HEK293 (cell line): ENCODE measurements at regions not wholly inside any gene's neighbourhood (a gene's known extent, or its start where the extent isn't known, plus 50 kb on each side); places are given as distances from the start of the nearest gene placed in this dataset.

Experiments used
- CTCF ChIA-PET: fragments of 350-600 bp; formaldehyde crosslinking; extraction: SDS; loops from one replicate; lab custom pipeline; 2021; ENCODE audit warnings: antibody characterized with exemption; lab: Yijun Ruan, JAX
- POLR2A ChIA-PET: fragments of 300-600 bp; formaldehyde crosslinking; extraction: SDS; loops from one replicate; lab custom pipeline; 2020; ENCODE audit warnings: antibody characterized with exemption, inconsistent platforms; lab: Yijun Ruan, JAX
- H3K27ac ChIP-seq: fragments of 200-500 bp; sonication (Bioruptor generic); 2 replicates; pipeline ENCODE4 v1.5.1; 2014; ENCODE audit warnings: low read depth, low read length, control low read depth, inconsistent platforms; ENCODE audit errors: extremely low read depth
- H3K36me3 ChIP-seq, 2 experiments: fragments of 200-500 bp in 1 of 2; sonication (Bioruptor generic) in 1 of 2; 1 replicate in 1 of 2; 2 replicates in 1 of 2; pipeline ENCODE4 v1.5.1; 2014 to 2017; ENCODE audit warnings: inconsistent platforms in 2 of 2, low read length in 2 of 2; ENCODE audit not compliant: control insufficient read depth in 2 of 2, insufficient read depth in 1 of 2
- H3K4me1 ChIP-seq: fragments of 200-500 bp; sonication (Bioruptor generic); 2 replicates; pipeline ENCODE4 v1.5.1; 2014; ENCODE audit warnings: mild to moderate bottlenecking, low read length, inconsistent platforms; ENCODE audit not compliant: control insufficient read depth, insufficient read depth
- H3K4me3 ChIP-seq: 2 replicates; pipeline ENCODE4 v1.5.1; 2011; ENCODE audit warnings: low read depth, mild to moderate bottlenecking, control low read depth, low read length, moderate library complexity
- H3K9me3 ChIP-seq: fragments of 200-500 bp; sonication (Bioruptor generic); 2 replicates; pipeline ENCODE4 v1.5.1; 2014; ENCODE audit warnings: low read depth, low read length, inconsistent platforms; ENCODE audit not compliant: control insufficient read depth, insufficient read depth
- BCL6B ChIP-seq: fragments of 450-650 bp; formaldehyde crosslinking; IDR thresholded peaks from 2 replicates; pipeline ENCODE4 v1.5.1; 2017; ENCODE audit warnings: missing biosample characterization, missing genetic modification characterization
- HIC1 ChIP-seq: fragments of 450-650 bp; formaldehyde crosslinking; IDR thresholded peaks from 2 replicates; pipeline ENCODE4 v1.5.1; 2016; ENCODE audit warnings: missing biosample characterization, missing genetic modification characterization
- IKZF3 ChIP-seq: fragments of 450-650 bp; IDR thresholded peaks from 2 replicates; pipeline ENCODE4 v1.5.0; 2018; ENCODE audit warnings: missing biosample characterization, mild to moderate bottlenecking, missing genetic modification characterization, moderate library complexity
- KLF1 ChIP-seq: fragments of 450-650 bp; formaldehyde crosslinking; IDR thresholded peaks from 2 replicates; pipeline ENCODE4 v1.5.1; 2016; ENCODE audit warnings: missing biosample characterization, missing genetic modification characterization
- OSR2 ChIP-seq: fragments of 450-650 bp; formaldehyde crosslinking; IDR thresholded peaks from 2 replicates; pipeline ENCODE4 v1.5.1; 2016; ENCODE audit warnings: missing biosample characterization, missing genetic modification characterization
- PRDM1 ChIP-seq: fragments of 450-650 bp; formaldehyde crosslinking; IDR thresholded peaks from 2 replicates; pipeline ENCODE4; 2016; ENCODE audit warnings: missing biosample characterization, missing genetic modification characterization
- PRDM4 ChIP-seq: fragments of 450-650 bp; formaldehyde crosslinking; IDR thresholded peaks from 2 replicates; pipeline ENCODE4 v1.5.1; 2017; ENCODE audit warnings: missing biosample characterization, missing genetic modification characterization
- SCRT1 ChIP-seq: fragments of 450-650 bp; formaldehyde crosslinking; IDR thresholded peaks from 2 replicates; pipeline ENCODE4 v1.5.1; 2016; ENCODE audit warnings: missing biosample characterization, missing genetic modification characterization, borderline replicate concordance
- ZEB2 ChIP-seq: fragments of 450-650 bp; formaldehyde crosslinking; IDR thresholded peaks from 2 replicates; pipeline ENCODE4 v1.5.1; 2016; ENCODE audit warnings: missing biosample characterization, missing genetic modification characterization
- ZFP3 ChIP-seq: fragments of 450-650 bp; formaldehyde crosslinking; IDR thresholded peaks from 2 replicates; pipeline ENCODE4 v1.5.1; 2016; ENCODE audit warnings: low read depth, missing biosample characterization, missing genetic modification characterization
- ZNF132 ChIP-seq: fragments of 450-650 bp; formaldehyde crosslinking; IDR thresholded peaks from 2 replicates; pipeline ENCODE4 v1.5.1; 2017; ENCODE audit warnings: missing biosample characterization, missing genetic modification characterization, borderline replicate concordance
- ZNF140 ChIP-seq: fragments of 450-650 bp; formaldehyde crosslinking; IDR thresholded peaks from 2 replicates; pipeline ENCODE4 v1.5.1; 2016; ENCODE audit warnings: missing biosample characterization, missing genetic modification characterization
- ZNF146 ChIP-seq: fragments of 450-650 bp; formaldehyde crosslinking; IDR thresholded peaks from 2 replicates; pipeline ENCODE4 v1.5.1; 2016; ENCODE audit warnings: missing biosample characterization, missing genetic modification characterization
- ZNF155 ChIP-seq: fragments of 450-650 bp; formaldehyde crosslinking; IDR thresholded peaks from 2 replicates; pipeline ENCODE4 v1.5.1; 2016; ENCODE audit warnings: missing biosample characterization, missing genetic modification characterization
- ZNF157 ChIP-seq: fragments of 450-650 bp; formaldehyde crosslinking; IDR thresholded peaks from 2 replicates; pipeline ENCODE4 v1.5.1; 2016; ENCODE audit warnings: missing biosample characterization, missing genetic modification characterization
- ZNF174 ChIP-seq: fragments of 450-650 bp; formaldehyde crosslinking; IDR thresholded peaks from 2 replicates; pipeline ENCODE4 v1.5.0; 2017; ENCODE audit warnings: missing biosample characterization, mild to moderate bottlenecking, missing genetic modification characterization
- ZNF175 ChIP-seq: fragments of 450-650 bp; formaldehyde crosslinking; IDR thresholded peaks from 2 replicates; pipeline ENCODE4 v1.5.1; 2016; ENCODE audit warnings: missing biosample characterization, missing genetic modification characterization
- ZNF223 ChIP-seq: fragments of 450-650 bp; formaldehyde crosslinking; IDR thresholded peaks from 2 replicates; pipeline ENCODE4 v1.5.1; 2016; ENCODE audit warnings: missing biosample characterization, missing genetic modification characterization
- ZNF239 ChIP-seq: fragments of 450-650 bp; formaldehyde crosslinking; IDR thresholded peaks from 2 replicates; pipeline ENCODE4 v1.5.1; 2016; ENCODE audit warnings: missing biosample characterization, missing genetic modification characterization
- ZNF266 ChIP-seq: fragments of 450-650 bp; formaldehyde crosslinking; IDR thresholded peaks from 2 replicates; pipeline ENCODE4 v1.5.1; 2016; ENCODE audit warnings: missing biosample characterization, missing genetic modification characterization, low read depth
- ZNF274 ChIP-seq, 2 experiments: fragments of 200-500 bp in 1 of 2; fragments of 450-650 bp in 1 of 2; sonication (Bioruptor generic) in 1 of 2; formaldehyde crosslinking in 1 of 2; IDR thresholded peaks; 2 replicates each; pipeline versions ENCODE4 v1.5.1 to v1.6.1; 2014 to 2016; ENCODE audit warnings: borderline replicate concordance in 1 of 2, inconsistent platforms in 1 of 2, low read length in 1 of 2, missing biosample characterization in 1 of 2, missing genetic modification characterization in 1 of 2
- ZNF341 ChIP-seq: fragments of 450-650 bp; formaldehyde crosslinking; IDR thresholded peaks from 2 replicates; pipeline ENCODE4; 2016; ENCODE audit warnings: low read depth, missing biosample characterization, missing genetic modification characterization
- ZNF37A ChIP-seq: fragments of 450-650 bp; IDR thresholded peaks from 2 replicates; pipeline ENCODE4 v1.5.1; 2018; ENCODE audit warnings: missing biosample characterization, missing genetic modification characterization
- ZNF391 ChIP-seq: fragments of 450-650 bp; formaldehyde crosslinking; IDR thresholded peaks from 2 replicates; pipeline ENCODE4 v1.5.1; 2016; ENCODE audit warnings: low read depth, missing biosample characterization, missing genetic modification characterization, borderline replicate concordance
- ZNF473 ChIP-seq: fragments of 450-650 bp; formaldehyde crosslinking; IDR thresholded peaks from 2 replicates; pipeline ENCODE4 v1.5.1; 2017; ENCODE audit warnings: missing biosample characterization, missing genetic modification characterization
- ZNF629 ChIP-seq: fragments of 450-650 bp; formaldehyde crosslinking; IDR thresholded peaks from 2 replicates; pipeline ENCODE4 v1.5.1; 2017; ENCODE audit warnings: missing biosample characterization, missing genetic modification characterization
- ZNF658 ChIP-seq: fragments of 450-650 bp; formaldehyde crosslinking; IDR thresholded peaks from 2 replicates; pipeline ENCODE4; 2016; ENCODE audit warnings: missing biosample characterization, missing genetic modification characterization
- ZNF664 ChIP-seq: fragments of 450-650 bp; formaldehyde crosslinking; IDR thresholded peaks from 2 replicates; pipeline ENCODE4 v1.5.1; 2016; ENCODE audit warnings: missing biosample characterization, missing genetic modification characterization
- ZNF707 ChIP-seq: fragments of 450-650 bp; formaldehyde crosslinking; IDR thresholded peaks from 2 replicates; pipeline ENCODE4 v1.5.1; 2016; ENCODE audit warnings: missing biosample characterization, missing genetic modification characterization
- ZNF837 ChIP-seq: fragments of 450-650 bp; formaldehyde crosslinking; IDR thresholded peaks from 2 replicates; pipeline ENCODE4 v1.5.1; 2016; ENCODE audit warnings: missing biosample characterization, missing genetic modification characterization
- ZNF843 ChIP-seq: fragments of 450-650 bp; formaldehyde crosslinking; IDR thresholded peaks from 2 replicates; pipeline ENCODE4 v1.5.1; 2016; ENCODE audit warnings: missing biosample characterization, missing genetic modification characterization

- H3K4me1 ChIP-seq: no peaks in the 10 kb centered on the region
- no peak overlapping the region for H3K27ac ChIP-seq
- H3K36me3 ChIP-seq: no peaks in the 10 kb centered on the region
- no peak for TF ChIP-seq ZNF266 (tag by site-specific recombination)
- TF ChIP-seq ZNF239 (tag by site-specific recombination): no peak
- no peak for TF ChIP-seq KLF1 (tag by site-specific recombination)
- TF ChIP-seq ZEB2: no peak
- no peak for TF ChIP-seq ZNF274 (IDR thresholded peaks at IDR 0.05; ENCODE audit: low read length)
- no peak for TF ChIP-seq ZNF274 (tag by site-specific recombination; IDR thresholded peaks at IDR 0.05; ENCODE audit: borderline replicate concordance)
- no peak for TF ChIP-seq ZNF843 (tag by site-specific recombination)
- no peak for TF ChIP-seq ZNF473
- TF ChIP-seq ZNF146 (tag by site-specific recombination): no peak
- TF ChIP-seq ZNF175: no peak
- no peak for TF ChIP-seq ZNF837
- no peak for TF ChIP-seq BCL6B
- no peak for TF ChIP-seq ZNF132
- TF ChIP-seq PRDM4 (tag by site-specific recombination): no peak
- TF ChIP-seq OSR2 (tag by site-specific recombination): no peak
- no peak for TF ChIP-seq ZNF223 (tag by site-specific recombination)
- H3K4me3 ChIP-seq: no peak overlapping the region
- POLR2A ChIA-PET: no interaction called here
- CTCF ChIA-PET: no interaction called here
- no peaks in the 10 kb centered on the region for H3K9me3 ChIP-seq
Measured at GRCh38 chr6:48735846-48736245, 624.8 kb upstream of the PTCHD4 start.

GRCh38 chr6:48733581-48733980, 622.6 kb upstream of the PTCHD4 start:
- ChIA-PET CTCF (interaction anchor here (0.5 kb wide), 1 partner anchor 52 kb away, joined by 3 read pairs; no protein-coding TSS in a partner anchor), POLR2A (no interaction called here)
- no peak overlapping the region for H3K4me3 ChIP-seq
- no peak overlapping the region for H3K27ac ChIP-seq
- no peaks in the 10 kb centered on the region for H3K36me3 ChIP-seq
- H3K9me3 ChIP-seq: no peaks in the 10 kb centered on the region
- H3K4me1 ChIP-seq: no peaks in the 10 kb centered on the region
- TF ChIP-seq ZNF658 (tag by site-specific recombination): no peak
- no peak for TF ChIP-seq ZNF174 (tag by site-specific recombination)
- TF ChIP-seq ZNF341 (tag by site-specific recombination): no peak
- no peak for TF ChIP-seq SCRT1
- TF ChIP-seq ZFP3: no peak

- POLR2A ChIA-PET: no interaction called here
- no peaks in the 10 kb centered on the region for H3K36me3 ChIP-seq
- H3K9me3 ChIP-seq: no peaks in the 10 kb centered on the region
- no peak overlapping the region for H3K27ac ChIP-seq
- no peaks in the 10 kb centered on the region for H3K4me1 ChIP-seq
- no peak overlapping the region for H3K4me3 ChIP-seq
- CTCF ChIA-PET: interaction anchor here (1.1 kb wide), 1 partner anchor 11 kb away, joined by 4 read pairs; no protein-coding TSS in a partner anchor
- TF ChIP-seq IKZF3: no peak
- no peak for TF ChIP-seq ZNF155 (tag by site-specific recombination)
- TF ChIP-seq ZNF140: no peak
- TF ChIP-seq ZNF391: no peak
- TF ChIP-seq ZNF707: no peak
- no peak for TF ChIP-seq PRDM1 (tag by site-specific recombination)
- TF ChIP-seq ZNF37A (tag by site-specific recombination): no peak
- TF ChIP-seq HIC1: no peak
- no peak for TF ChIP-seq ZNF157 (tag by site-specific recombination)
- TF ChIP-seq ZNF629 (tag by site-specific recombination): no peak
- TF ChIP-seq ZNF664 (tag by site-specific recombination): no peak
Measured at GRCh38 chr6:48714699-48715098, 603.7 kb upstream of the PTCHD4 start.
